GM19193 (cell line): ENCODE measurements at regions not wholly inside any gene's neighbourhood (a gene's known extent, or its start where the extent isn't known, plus 50 kb on each side); places are given as distances from the start of the nearest gene placed in this dataset.

ENCODE experiments used
- POLR2A ChIP-seq: IDR thresholded peaks from 4 replicates; pipeline ENCODE4 v1.6.1; 2011; ENCODE audit not compliant: insufficient read depth, insufficient read length; ENCODE audit errors: extremely low read depth

- no peak for TF ChIP-seq POLR2A
Observed at GRCh38 chr13:30024125-30024865, 173.9 kb upstream of the UBL3 start.

GRCh38 chr13:30023196-30023895, 172.9 kb upstream of the UBL3 start:
- no peak for TF ChIP-seq POLR2A

- no peak for TF ChIP-seq POLR2A
Observed at GRCh38 chr13:30022796-30023195, 172.4 kb upstream of the UBL3 start.

GRCh38 chr13:30022256-30022655, 171.8 kb upstream of the UBL3 start:
- TF ChIP-seq POLR2A: no peak

GRCh38 chr13:30021611-30022010, 171.2 kb upstream of the UBL3 start:
- TF ChIP-seq POLR2A: no peak

- no peak for TF ChIP-seq POLR2A
Observed at GRCh38 chr13:30020726-30021312, 170.4 kb upstream of the UBL3 start.

GRCh38 chr13:30019648-30020626, 169.5 kb upstream of the UBL3 start:
- TF ChIP-seq POLR2A: no peak

GRCh38 chr13:30017880-30018279, 167.5 kb upstream of the UBL3 start:
- TF ChIP-seq POLR2A: no peak

GRCh38 chr13:30016398-30016797, 166.0 kb upstream of the UBL3 start:
- no peak for TF ChIP-seq POLR2A

- no peak for TF ChIP-seq POLR2A
Observed at GRCh38 chr13:30009411-30009810, 159.0 kb upstream of the UBL3 start.

GRCh38 chr13:30006246-30006645, 155.8 kb upstream of the UBL3 start:
- TF ChIP-seq POLR2A: no peak

GRCh38 chr13:30004204-30004603, 153.8 kb upstream of the UBL3 start:
- no peak for TF ChIP-seq POLR2A

- TF ChIP-seq POLR2A: no peak
Observed at GRCh38 chr13:30002577-30002976, 152.2 kb upstream of the UBL3 start.

GRCh38 chr13:30000370-30000765, 150.0 kb upstream of the UBL3 start:
- TF ChIP-seq POLR2A: no peak
